Activated CD8-positive, alpha-beta memory T cell treated with anti-CD3 and anti-CD28 coated beads for 1 hour (primary cell): ENCODE measurements at regions not wholly inside any gene's neighbourhood (a gene's known extent, or its start where the extent isn't known, plus 50 kb on each side); places are given as distances from the start of the nearest gene placed in this dataset.

Experiments
- DNase-seq, 2 donors: peaks; one replicate each; pipeline ENCODE4 v3.0.0-alpha.2; 2020; ENCODE audit warnings: low read depth in 1 of 2; ENCODE audit errors: extremely low read depth in 1 of 2

- no peak for DNase-seq
Observed at GRCh38 chr18:71919211-71919610, 624.9 kb downstream of the CBLN2 start.

- no peak for DNase-seq
Observed at GRCh38 chr18:71913641-71914040, 630.5 kb downstream of the CBLN2 start.

GRCh38 chr18:71902482-71902881 is 641.7 kb downstream of the CBLN2 start:
- DNase-seq = no peak

GRCh38 chr18:71899707-71900472 is 644.3 kb downstream of the CBLN2 start:
- DNase-seq = no peak

GRCh38 chr18:71899183-71899582 is 645.0 kb downstream of the CBLN2 start:
- no peak for DNase-seq

GRCh38 chr18:71887509-71887908 is 656.6 kb downstream of the CBLN2 start:
- DNase-seq = no peak

- DNase-seq = no peak
Observed at GRCh38 chr18:71878226-71878625, 665.9 kb downstream of the CBLN2 start.

GRCh38 chr18:71873695-71874094 is 670.4 kb downstream of the CBLN2 start:
- no peak for DNase-seq

GRCh38 chr18:71865888-71866287 is 678.3 kb downstream of the CBLN2 start:
- DNase-seq = no peak

- no peak for DNase-seq
Observed at GRCh38 chr18:71850602-71851001, 693.5 kb downstream of the CBLN2 start.

- no peak for DNase-seq
Observed at GRCh38 chr18:71849407-71849806, 694.7 kb downstream of the CBLN2 start.

- no peak for DNase-seq
Observed at GRCh38 chr18:71846716-71847115, 697.4 kb downstream of the CBLN2 start.

- no peak for DNase-seq
Observed at GRCh38 chr18:71844814-71845213, 699.3 kb downstream of the CBLN2 start.

GRCh38 chr18:71842666-71843065 is 701.5 kb downstream of the CBLN2 start:
- no peak for DNase-seq

- DNase-seq = no peak
Observed at GRCh38 chr18:71837547-71837946, 706.6 kb downstream of the CBLN2 start.

- DNase-seq = no peak
Observed at GRCh38 chr18:71832946-71833617, 711.1 kb downstream of the CBLN2 start.

- DNase-seq = no peak
Observed at GRCh38 chr18:71831039-71831438, 713.1 kb downstream of the CBLN2 start.

- no peak for DNase-seq
Observed at GRCh38 chr18:71827301-71827700, 716.8 kb downstream of the CBLN2 start.

- DNase-seq = no peak
Observed at GRCh38 chr18:71815305-71815704, 728.8 kb downstream of the CBLN2 start.

- no peak for DNase-seq
Observed at GRCh38 chr18:71809711-71810110, 734.4 kb downstream of the CBLN2 start.

- no peak for DNase-seq
Observed at GRCh38 chr18:71808616-71809015, 735.5 kb downstream of the CBLN2 start.

GRCh38 chr18:71807586-71807985 is 736.6 kb downstream of the CBLN2 start:
- no peak for DNase-seq
